ENCODE measurements at regions not wholly inside any gene's neighbourhood (a gene's known extent, or its start where the extent isn't known, plus 50 kb on each side); places are given as distances from the start of the nearest gene placed in this dataset.

- TF ChIP-seq FOSL1 (IDR thresholded peaks at IDR 0.05; ENCODE audit: low read depth) (no peak), EZH2phosphoT487 (IDR thresholded peaks at IDR 0.05; ENCODE audit: borderline replicate concordance) (no peak), ZNF274 (IDR thresholded peaks at IDR 0.05; ENCODE audit: low read depth, low read length) (no peak), POLR2A (IDR thresholded peaks at IDR 0.05; ENCODE audit: borderline replicate concordance, extremely low read depth, insufficient read depth, insufficient read length) (no peak), REST (IDR thresholded peaks at IDR 0.05; ENCODE audit: low read depth) (no peak), POLR2AphosphoS5 (IDR thresholded peaks at IDR 0.05; ENCODE audit: low read depth, low read length) (no peak), ZFX (IDR thresholded peaks at IDR 0.05) (no peak), EZH2 (IDR thresholded peaks at IDR 0.05) (no peak), RAD21 (IDR thresholded peaks at IDR 0.05; ENCODE audit: low read depth) (no peak), SRF (IDR thresholded peaks at IDR 0.05; ENCODE audit: low read depth) (no peak), JUND (IDR thresholded peaks at IDR 0.05) (no peak)
- TF ChIP-seq, protein P1, sequence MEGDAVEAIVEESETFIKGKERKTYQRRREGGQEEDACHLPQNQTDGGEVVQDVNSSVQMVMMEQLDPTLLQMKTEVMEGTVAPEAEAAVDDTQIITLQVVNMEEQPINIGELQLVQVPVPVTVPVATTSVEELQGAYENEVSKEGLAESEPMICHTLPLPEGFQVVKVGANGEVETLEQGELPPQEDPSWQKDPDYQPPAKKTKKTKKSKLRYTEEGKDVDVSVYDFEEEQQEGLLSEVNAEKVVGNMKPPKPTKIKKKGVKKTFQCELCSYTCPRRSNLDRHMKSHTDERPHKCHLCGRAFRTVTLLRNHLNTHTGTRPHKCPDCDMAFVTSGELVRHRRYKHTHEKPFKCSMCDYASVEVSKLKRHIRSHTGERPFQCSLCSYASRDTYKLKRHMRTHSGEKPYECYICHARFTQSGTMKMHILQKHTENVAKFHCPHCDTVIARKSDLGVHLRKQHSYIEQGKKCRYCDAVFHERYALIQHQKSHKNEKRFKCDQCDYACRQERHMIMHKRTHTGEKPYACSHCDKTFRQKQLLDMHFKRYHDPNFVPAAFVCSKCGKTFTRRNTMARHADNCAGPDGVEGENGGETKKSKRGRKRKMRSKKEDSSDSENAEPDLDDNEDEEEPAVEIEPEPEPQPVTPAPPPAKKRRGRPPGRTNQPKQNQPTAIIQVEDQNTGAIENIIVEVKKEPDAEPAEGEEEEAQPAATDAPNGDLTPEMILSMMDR (IDR thresholded peaks at IDR 0.05 in 2 of 3, conservative IDR thresholded peaks at IDR 0.05 in 1 of 3; ENCODE audit: borderline replicate concordance in 1 of 3, insufficient read depth in 1 of 3, low read depth in 2 of 3, low read length in 2 of 3) = no peak
- TF ChIP-seq, protein P2, sequence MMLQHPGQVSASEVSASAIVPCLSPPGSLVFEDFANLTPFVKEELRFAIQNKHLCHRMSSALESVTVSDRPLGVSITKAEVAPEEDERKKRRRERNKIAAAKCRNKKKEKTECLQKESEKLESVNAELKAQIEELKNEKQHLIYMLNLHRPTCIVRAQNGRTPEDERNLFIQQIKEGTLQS (IDR thresholded peaks at IDR 0.05) = no peak
- TF ChIP-seq, protein P3, sequence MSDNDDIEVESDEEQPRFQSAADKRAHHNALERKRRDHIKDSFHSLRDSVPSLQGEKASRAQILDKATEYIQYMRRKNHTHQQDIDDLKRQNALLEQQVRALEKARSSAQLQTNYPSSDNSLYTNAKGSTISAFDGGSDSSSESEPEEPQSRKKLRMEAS (IDR thresholded peaks at IDR 0.05) = no peak
Measured at GRCh38 chr18:1653873-1654272, 749.2 kb downstream of the ADCYAP1 start.
